ACC112 (cell line): ENCODE measurements at regions not wholly inside any gene's neighbourhood (a gene's known extent, or its start where the extent isn't known, plus 50 kb on each side); places are given as distances from the start of the nearest gene placed in this dataset.
A peak's percentile ranks its signal among the peaks of the same experiment; 100 is the strongest.
"Not testable (repeated sequence)": the region's sequence is repeated elsewhere in the genome, so short reads cannot be mapped to it uniquely, and the experiment has no call there.

Source experiments
- H2AFZ ChIP-seq: fragments of 200-600 bp; sonication (generic); one replicate; pipeline ENCODE4 v1.6.0; 2017; ENCODE audit warnings: antibody characterized with exemption, low read length; ENCODE audit not compliant: unreplicated experiment
- H3K27ac ChIP-seq: fragments of 200-600 bp; sonication (generic); 2 replicates; pipeline ENCODE4 v1.5.1; 2014; ENCODE audit warnings: low read depth, mild to moderate bottlenecking, antibody characterized with exemption, low read length, moderate library complexity
- H3K27me3 ChIP-seq: fragments of 200-600 bp; sonication (generic); 2 replicates; pipeline ENCODE4 v1.6.1; 2014; ENCODE audit warnings: mild to moderate bottlenecking, antibody characterized with exemption, low read length, moderate library complexity, mixed read lengths; ENCODE audit not compliant: insufficient read depth
- H3K36me3 ChIP-seq: fragments of 200-600 bp; sonication (generic); 2 replicates; pipeline ENCODE4 v1.6.1; 2016; ENCODE audit warnings: mild to moderate bottlenecking, antibody characterized with exemption, low read length, moderate library complexity, mixed read lengths; ENCODE audit not compliant: insufficient read depth
- H3K4me1 ChIP-seq: fragments of 200-600 bp; sonication (generic); one replicate; pipeline ENCODE4 v1.6.1; 2016; ENCODE audit warnings: low read length, mixed read lengths; ENCODE audit not compliant: insufficient read depth, unreplicated experiment, control insufficient read depth
- H3K4me3 ChIP-seq: fragments of 200-600 bp; sonication (generic); 2 replicates; pipeline ENCODE4 v1.5.1; 2014; ENCODE audit warnings: mild to moderate bottlenecking, low read depth, low read length
- H3K79me2 ChIP-seq: fragments of 200-600 bp; sonication (generic); one replicate; pipeline ENCODE4 v1.6.0; 2016; ENCODE audit warnings: low read length; ENCODE audit not compliant: control insufficient read depth, unreplicated experiment, insufficient read depth

- not testable (repeated sequence) for H3K4me3 ChIP-seq, H3K27me3 ChIP-seq, H3K4me1 ChIP-seq, H2AFZ ChIP-seq, H3K79me2 ChIP-seq, H3K27ac ChIP-seq, H3K36me3 ChIP-seq
These were observed 706.2 kb upstream of the DEFB115 start for GRCh38 chr20:30551236-30551635.

GRCh38 chr20:30556797-30557196 is 700.7 kb upstream of the DEFB115 start:
- not testable (repeated sequence) for H3K27ac ChIP-seq, H2AFZ ChIP-seq, H3K27me3 ChIP-seq, H3K4me1 ChIP-seq, H3K36me3 ChIP-seq, H3K79me2 ChIP-seq, H3K4me3 ChIP-seq

- not testable (repeated sequence) for H3K79me2 ChIP-seq, H3K36me3 ChIP-seq, H3K27me3 ChIP-seq, H3K4me3 ChIP-seq, H3K27ac ChIP-seq, H3K4me1 ChIP-seq, H2AFZ ChIP-seq
These were observed 692.4 kb upstream of the DEFB115 start for GRCh38 chr20:30565086-30565485.

- not testable (repeated sequence) for H3K4me1 ChIP-seq, H3K27ac ChIP-seq, H3K4me3 ChIP-seq, H3K27me3 ChIP-seq, H3K36me3 ChIP-seq, H2AFZ ChIP-seq, H3K79me2 ChIP-seq
These were observed 687.6 kb upstream of the DEFB115 start for GRCh38 chr20:30569867-30570266.

- H3K4me1 ChIP-seq, H3K27me3 ChIP-seq, H3K4me3 ChIP-seq, H3K79me2 ChIP-seq, H3K36me3 ChIP-seq, H2AFZ ChIP-seq, H3K27ac ChIP-seq: not testable (repeated sequence)
These were observed 686.8 kb upstream of the DEFB115 start for GRCh38 chr20:30570622-30571021.

- H2AFZ ChIP-seq, H3K27me3 ChIP-seq, H3K36me3 ChIP-seq, H3K79me2 ChIP-seq, H3K4me1 ChIP-seq, H3K27ac ChIP-seq, H3K4me3 ChIP-seq: not testable (repeated sequence)
These were observed 683.1 kb upstream of the DEFB115 start for GRCh38 chr20:30574337-30574736.

GRCh38 chr20:30579069-30579468 is 678.4 kb upstream of the DEFB115 start:
- H3K27ac ChIP-seq, H2AFZ ChIP-seq, H3K36me3 ChIP-seq, H3K27me3 ChIP-seq, H3K4me1 ChIP-seq, H3K79me2 ChIP-seq: not testable (repeated sequence)
- H3K4me3 ChIP-seq: peak overlapping the region; percentile 79

- H3K79me2 ChIP-seq, H3K27ac ChIP-seq, H3K27me3 ChIP-seq, H3K36me3 ChIP-seq, H3K4me1 ChIP-seq: not testable (repeated sequence)
- Histone ChIP-seq H3K4me3 (peak overlapping the region; percentile 79), H2AFZ (peak overlapping the region; percentile 99)
These were observed 677.5 kb upstream of the DEFB115 start for GRCh38 chr20:30579824-30580438.

- H3K36me3 ChIP-seq, H3K27ac ChIP-seq, H3K4me1 ChIP-seq, H3K4me3 ChIP-seq, H3K79me2 ChIP-seq, H3K27me3 ChIP-seq, H2AFZ ChIP-seq: not testable (repeated sequence)
These were observed 675.6 kb upstream of the DEFB115 start for GRCh38 chr20:30581839-30582238.

- peaks cover 17% of the 10 kb centered on the region for H3K27me3 ChIP-seq
- not testable (repeated sequence) for H3K4me3 ChIP-seq, H2AFZ ChIP-seq, H3K79me2 ChIP-seq, H3K36me3 ChIP-seq, H3K27ac ChIP-seq, H3K4me1 ChIP-seq
These were observed 673.1 kb upstream of the DEFB115 start for GRCh38 chr20:30584403-30584802.

- peaks cover 17% of the 10 kb centered on the region for H3K27me3 ChIP-seq
- peak overlapping the region; percentile 66 for H3K4me3 ChIP-seq
- not testable (repeated sequence) for H3K36me3 ChIP-seq, H3K27ac ChIP-seq, H3K4me1 ChIP-seq, H2AFZ ChIP-seq, H3K79me2 ChIP-seq
These were observed 672.1 kb upstream of the DEFB115 start for GRCh38 chr20:30585244-30585796.
